IMR-90 (cell line): ENCODE measurements at regions not wholly inside any gene's neighbourhood (a gene's known extent, or its start where the extent isn't known, plus 50 kb on each side); places are given as distances from the start of the nearest gene placed in this dataset.

Experiments
- ATAC-seq: fragments of 200-7000 bp; cut with Tn5 transposase; 2 replicates; pipeline ENCODE4 v1.9.1; 2020; ENCODE audit warnings: low read depth, mild to moderate bottlenecking, moderate library complexity
- BruUV-seq: library from RNA; stranded (reverse); fragments of 400-500 nt; replicated peaks from 2 replicates; lab custom pipeline; 2021; lab: Mats Ljungman, UMichigan
- CTCF ChIA-PET: fragments of 300-600 bp; formaldehyde crosslinking; extraction: SDS; loops from one replicate; lab custom pipeline; 2021; ENCODE audit warnings: antibody characterized with exemption; lab: Yijun Ruan, JAX
- POLR2A ChIA-PET: fragments of 300-600 bp; sonication (Branson Sonifier 250); formaldehyde crosslinking; loops from one replicate; lab custom pipeline; 2022; ENCODE audit warnings: antibody characterized with exemption; ENCODE audit not compliant: unreplicated experiment; lab: Charles Lee
- DNase-seq: peaks from one replicate; pipeline ENCODE4 v3.0.0; 2013
- H2AFZ ChIP-seq: replicated peaks from 2 replicates; pipeline ENCODE3; 2013; ENCODE audit warnings: low read length, mild to moderate bottlenecking; ENCODE audit not compliant: poor library complexity
- H2AK5ac ChIP-seq: 2 replicates; pipeline ENCODE4 v1.6.1; 2013; ENCODE audit warnings: low read depth, low read length, inconsistent platforms
- H2AK9ac ChIP-seq: replicated peaks from 2 replicates; pipeline ENCODE3; 2013; ENCODE audit warnings: mild to moderate bottlenecking, low read depth, low read length, moderate library complexity; ENCODE audit not compliant: poor library complexity
- H2BK120ac ChIP-seq: 2 replicates; pipeline ENCODE4 v1.6.1; 2013; ENCODE audit warnings: low read depth, low read length, inconsistent platforms
- H2BK15ac ChIP-seq: 3 replicates; pipeline ENCODE4 v1.6.1; 2013; ENCODE audit warnings: low read depth, low read length, inconsistent platforms
- H2BK20ac ChIP-seq: 2 replicates; pipeline ENCODE4 v1.6.1; 2013; ENCODE audit warnings: low read depth, mild to moderate bottlenecking, inconsistent platforms, low read length, moderate library complexity
- H2BK5ac ChIP-seq: 2 replicates; pipeline ENCODE4 v1.6.1; 2013; ENCODE audit warnings: mild to moderate bottlenecking, low read depth, low read length, inconsistent platforms; ENCODE audit not compliant: poor library complexity, severe bottlenecking
- H3K14ac ChIP-seq: replicated peaks from 2 replicates; pipeline ENCODE4 v1.6.1; 2013; ENCODE audit warnings: low read depth, low read length, inconsistent platforms
- H3K18ac ChIP-seq: 2 replicates; pipeline ENCODE4 v1.6.1; 2013; ENCODE audit warnings: low read depth, low read length, control low read depth
- H3K23ac ChIP-seq: 2 replicates; pipeline ENCODE4 v1.6.1; 2013; ENCODE audit warnings: low read depth, low read length, inconsistent platforms
- H3K27ac ChIP-seq: 2 replicates; pipeline ENCODE4 v1.5.1; 2013; ENCODE audit warnings: mild to moderate bottlenecking, control low read depth, low read length; ENCODE audit not compliant: insufficient read depth
- H3K27me3 ChIP-seq: 2 replicates; pipeline ENCODE4 v1.6.1; 2013; ENCODE audit warnings: low read length; ENCODE audit not compliant: control insufficient read depth, insufficient read depth
- H3K36me3 ChIP-seq: 2 replicates; pipeline ENCODE4 v1.6.1; 2013; ENCODE audit warnings: low read length, mixed read lengths; ENCODE audit not compliant: control insufficient read depth, insufficient read depth
- H3K4ac ChIP-seq: 2 replicates; pipeline ENCODE4 v1.6.1; 2013; ENCODE audit warnings: low read depth, low read length, inconsistent platforms
- H3K4me1 ChIP-seq: 2 replicates; pipeline ENCODE4 v1.6.1; 2013; ENCODE audit warnings: low read length, mixed read lengths; ENCODE audit not compliant: control insufficient read depth, insufficient read depth
- H3K4me2 ChIP-seq: 2 replicates; pipeline ENCODE4 v1.6.1; 2013; ENCODE audit warnings: low read depth, mild to moderate bottlenecking, control low read depth, low read length, moderate library complexity
- H3K4me3 ChIP-seq: 2 replicates; pipeline ENCODE4 v1.5.1; 2013; ENCODE audit warnings: low read depth, mild to moderate bottlenecking, control low read depth, low read length, moderate library complexity; ENCODE audit not compliant: insufficient read depth
- H3K56ac ChIP-seq: 2 replicates; pipeline ENCODE4 v1.6.1; 2013; ENCODE audit warnings: low read length, inconsistent platforms; ENCODE audit not compliant: insufficient read depth; ENCODE audit errors: extremely low read depth
- H3K79me1 ChIP-seq, 2 experiments: 2 replicates each; pipeline ENCODE4 v1.6.1; 2013; ENCODE audit warnings: low read length in 2 of 2, inconsistent platforms in 1 of 2, low read depth in 1 of 2
- H3K9ac ChIP-seq: 2 replicates; pipeline ENCODE4 v1.6.1; 2013; ENCODE audit warnings: low read depth, low read length, control low read depth
- H3K9me1 ChIP-seq: 2 replicates; pipeline ENCODE4 v1.6.1; 2013; ENCODE audit warnings: low read length, inconsistent platforms; ENCODE audit not compliant: insufficient read depth
- H3K9me3 ChIP-seq: 2 replicates; pipeline ENCODE4 v1.6.1; 2013; ENCODE audit warnings: low read length; ENCODE audit not compliant: control insufficient read depth, insufficient read depth
- H4K20me1 ChIP-seq: 2 replicates; pipeline ENCODE4 v1.6.1; 2013; ENCODE audit warnings: low read length, inconsistent platforms; ENCODE audit not compliant: insufficient read depth
- H4K5ac ChIP-seq: 2 replicates; pipeline ENCODE4 v1.6.1; 2013; ENCODE audit warnings: mild to moderate bottlenecking, low read depth, low read length, control low read depth
- H4K8ac ChIP-seq, 2 experiments: 2 replicates each; pipeline ENCODE4 v1.6.1; 2013; ENCODE audit warnings: low read depth in 2 of 2, low read length in 2 of 2, control low read depth in 1 of 2, inconsistent platforms in 1 of 2
- H4K91ac ChIP-seq: 2 replicates; pipeline ENCODE4 v1.6.1; 2013; ENCODE audit warnings: low read depth, low read length, inconsistent platforms; ENCODE audit not compliant: insufficient read depth
- BHLHE40 ChIP-seq: fragments of 150-350 bp; IDR thresholded peaks from 2 replicates; pipeline ENCODE4 v1.6.1; 2016; ENCODE audit warnings: mild to moderate bottlenecking, low read depth, low read length
- CEBPB ChIP-seq: IDR thresholded peaks from 2 replicates; pipeline ENCODE4 v1.6.1; 2012; ENCODE audit warnings: low read depth, low read length, improper control_type of control experiment
- CHD1 ChIP-seq: IDR thresholded peaks from 2 replicates; pipeline ENCODE4 v1.6.1; 2012; ENCODE audit warnings: low read depth, low read length, improper control_type of control experiment
- FOS ChIP-seq: fragments of 150-350 bp; IDR thresholded peaks from 2 replicates; pipeline ENCODE4 v1.6.1; 2016; ENCODE audit warnings: low read depth, low read length
- MAFK ChIP-seq: IDR thresholded peaks from 2 replicates; pipeline ENCODE4 v1.6.1; 2012; ENCODE audit warnings: low read depth, low read length, improper control_type of control experiment
- MAZ ChIP-seq: IDR thresholded peaks from 2 replicates; pipeline ENCODE4 v1.6.1; 2012; ENCODE audit warnings: low read depth, mild to moderate bottlenecking, low read length, improper control_type of control experiment, moderate library complexity, borderline replicate concordance
- MXI1 ChIP-seq: IDR thresholded peaks from 2 replicates; pipeline ENCODE4 v1.6.1; 2012; ENCODE audit warnings: low read depth, mild to moderate bottlenecking, low read length, moderate library complexity, borderline replicate concordance
- NFE2L2 ChIP-seq: fragments of 150-350 bp; IDR thresholded peaks from 2 replicates; pipeline ENCODE4 v1.6.1; 2016; ENCODE audit warnings: low read depth, mild to moderate bottlenecking, low read length
- POLR2A ChIP-seq: IDR thresholded peaks from 2 replicates; pipeline ENCODE4 v1.6.1; 2012; ENCODE audit warnings: mild to moderate bottlenecking, low read depth, low read length
- RAD21 ChIP-seq: IDR thresholded peaks from 2 replicates; pipeline ENCODE4 v1.6.1; 2012; ENCODE audit warnings: low read length, improper control_type of control experiment
- RCOR1 ChIP-seq: IDR thresholded peaks from 2 replicates; pipeline ENCODE4 v1.6.1; 2012; ENCODE audit warnings: mild to moderate bottlenecking, low read length, improper control_type of control experiment; ENCODE audit not compliant: insufficient replicate concordance
- RFX5 ChIP-seq: IDR thresholded peaks from 2 replicates; pipeline ENCODE4 v1.8.0; 2012; ENCODE audit warnings: low read depth, mild to moderate bottlenecking, low read length, moderate library complexity
- SMC3 ChIP-seq: fragments of 150-350 bp; IDR thresholded peaks from 2 replicates; pipeline ENCODE4 v1.6.1; 2016; ENCODE audit warnings: low read depth, mild to moderate bottlenecking, antibody characterized with exemption, low read length, moderate library complexity
- USF2 ChIP-seq: fragments of 150-350 bp; IDR thresholded peaks from 2 replicates; pipeline ENCODE4 v1.6.1; 2017; ENCODE audit warnings: mild to moderate bottlenecking, antibody characterized with exemption, low read length, low read depth
- dilution Hi-C: fragments of 300-500 bp; cut with HindIII; formaldehyde crosslinking; loops from one replicate; pipeline ENCODE4 v1.14.3; 2018; ENCODE audit warnings: low sequenced_read_pairs; ENCODE audit not compliant: unreplicated experiment
- in situ Hi-C: fragments of 300-500 bp; cut with MboI; formaldehyde crosslinking; loops from 3 replicates; pipeline ENCODE4 v1.14.3; 2019; ENCODE audit warnings: low sequenced_read_pairs, inconsistent platforms, mixed read lengths
- intact Hi-C: fragments of 100-400 bp; cut with micrococcal nuclease; formaldehyde crosslinking; loops from 2 replicates; pipeline ENCODE4 v1.10.0; 2022
- TF ChIP-seq, protein P1 (sequence below): fragments of 150-350 bp; IDR thresholded peaks from 2 replicates; pipeline ENCODE4 v1.6.1; 2016; ENCODE audit warnings: low read depth, mild to moderate bottlenecking, low read length, moderate library complexity, borderline replicate concordance
- TF ChIP-seq, protein P2 (sequence below): conservative IDR thresholded peaks from 2 replicates; pipeline ENCODE4 v1.5.1; 2012; ENCODE audit warnings: mild to moderate bottlenecking, low read depth, low read length, improper control_type of control experiment

DNA sequence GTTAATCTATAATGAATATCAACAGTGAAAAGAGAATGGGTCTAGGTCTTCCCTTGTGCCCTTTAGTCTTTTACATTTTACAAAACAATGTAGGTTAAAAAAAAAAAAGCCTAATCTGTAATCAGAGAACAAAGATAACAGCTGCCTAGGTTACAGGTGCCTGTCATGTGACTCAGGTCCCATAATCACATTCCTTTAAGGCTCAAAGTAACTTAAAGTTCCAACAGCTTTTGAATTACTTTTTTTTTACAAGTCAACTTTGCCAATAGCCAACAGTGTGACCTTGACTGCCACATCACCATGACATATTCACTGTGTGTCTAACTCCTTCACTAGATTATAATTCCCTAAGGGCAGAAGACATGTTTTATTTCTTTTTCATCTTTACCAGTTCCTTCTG is 237.0 kb upstream of the API5 start:
- no peaks in the 10 kb centered on the region for H3K4me1 ChIP-seq
- no peaks in the 10 kb centered on the region for H3K9me1 ChIP-seq
- H2AK9ac ChIP-seq: no peak overlapping the region
- H3K18ac ChIP-seq: no peak overlapping the region
- no peaks in the 10 kb centered on the region for H3K36me3 ChIP-seq
- no TSS peak for BruUV-seq
- H3K79me1 ChIP-seq: no peaks in the 10 kb centered on the region
- dilution Hi-C loops: no loop called here
- no peak overlapping the region for H2BK20ac ChIP-seq
- intact Hi-C loops: no loop called here
- no peak overlapping the region for H3K4me3 ChIP-seq
- H4K20me1 ChIP-seq: no peaks in the 10 kb centered on the region
- H2BK120ac ChIP-seq: no peak overlapping the region
- H3K4ac ChIP-seq: no peak overlapping the region
- no peaks in the 10 kb centered on the region for H3K27me3 ChIP-seq
- no peak overlapping the region for H4K5ac ChIP-seq
- no peak overlapping the region for H3K56ac ChIP-seq
- H4K8ac ChIP-seq: no peak overlapping the region
- no peak overlapping the region for H3K23ac ChIP-seq
- no peak overlapping the region for H2AK5ac ChIP-seq
- POLR2A ChIA-PET: no interaction called here
- no peak overlapping the region for H3K9ac ChIP-seq
- H2BK15ac ChIP-seq: no peak overlapping the region
- in situ Hi-C loops: no loop called here
- H2AFZ ChIP-seq: no peak overlapping the region
- ATAC-seq (no peak), DNase-seq (no peak)
- peaks cover 3% of the 10 kb centered on the region for H3K9me3 ChIP-seq
- no peak overlapping the region for H3K4me2 ChIP-seq
- TF ChIP-seq RFX5: no peak
- TF ChIP-seq, protein P1, sequence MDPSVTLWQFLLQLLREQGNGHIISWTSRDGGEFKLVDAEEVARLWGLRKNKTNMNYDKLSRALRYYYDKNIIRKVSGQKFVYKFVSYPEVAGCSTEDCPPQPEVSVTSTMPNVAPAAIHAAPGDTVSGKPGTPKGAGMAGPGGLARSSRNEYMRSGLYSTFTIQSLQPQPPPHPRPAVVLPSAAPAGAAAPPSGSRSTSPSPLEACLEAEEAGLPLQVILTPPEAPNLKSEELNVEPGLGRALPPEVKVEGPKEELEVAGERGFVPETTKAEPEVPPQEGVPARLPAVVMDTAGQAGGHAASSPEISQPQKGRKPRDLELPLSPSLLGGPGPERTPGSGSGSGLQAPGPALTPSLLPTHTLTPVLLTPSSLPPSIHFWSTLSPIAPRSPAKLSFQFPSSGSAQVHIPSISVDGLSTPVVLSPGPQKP: no peak
- no peak for TF ChIP-seq USF2
- no peak for TF ChIP-seq RAD21
- TF ChIP-seq CHD1: no peak
- TF ChIP-seq MAZ: no peak
- TF ChIP-seq BHLHE40: no peak
- TF ChIP-seq, protein P2, sequence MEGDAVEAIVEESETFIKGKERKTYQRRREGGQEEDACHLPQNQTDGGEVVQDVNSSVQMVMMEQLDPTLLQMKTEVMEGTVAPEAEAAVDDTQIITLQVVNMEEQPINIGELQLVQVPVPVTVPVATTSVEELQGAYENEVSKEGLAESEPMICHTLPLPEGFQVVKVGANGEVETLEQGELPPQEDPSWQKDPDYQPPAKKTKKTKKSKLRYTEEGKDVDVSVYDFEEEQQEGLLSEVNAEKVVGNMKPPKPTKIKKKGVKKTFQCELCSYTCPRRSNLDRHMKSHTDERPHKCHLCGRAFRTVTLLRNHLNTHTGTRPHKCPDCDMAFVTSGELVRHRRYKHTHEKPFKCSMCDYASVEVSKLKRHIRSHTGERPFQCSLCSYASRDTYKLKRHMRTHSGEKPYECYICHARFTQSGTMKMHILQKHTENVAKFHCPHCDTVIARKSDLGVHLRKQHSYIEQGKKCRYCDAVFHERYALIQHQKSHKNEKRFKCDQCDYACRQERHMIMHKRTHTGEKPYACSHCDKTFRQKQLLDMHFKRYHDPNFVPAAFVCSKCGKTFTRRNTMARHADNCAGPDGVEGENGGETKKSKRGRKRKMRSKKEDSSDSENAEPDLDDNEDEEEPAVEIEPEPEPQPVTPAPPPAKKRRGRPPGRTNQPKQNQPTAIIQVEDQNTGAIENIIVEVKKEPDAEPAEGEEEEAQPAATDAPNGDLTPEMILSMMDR: no peak
- no peak for TF ChIP-seq MXI1
- no peak for TF ChIP-seq POLR2A
- TF ChIP-seq SMC3: no peak
- no peak for TF ChIP-seq NFE2L2
- TF ChIP-seq FOS: no peak
- no peak for TF ChIP-seq MAFK
- no peak for TF ChIP-seq RCOR1
- no peak for TF ChIP-seq CEBPB
- H4K91ac ChIP-seq: no peak overlapping the region
- no peak overlapping the region for H3K14ac ChIP-seq
- H2BK5ac ChIP-seq: no peak overlapping the region
- no peak overlapping the region for H3K27ac ChIP-seq
- CTCF ChIA-PET: no interaction called here
